SK-N-SH treated with all-trans-retinoic acid at 6 μM for 48 hours (cell line): ENCODE measurements at regions not wholly inside any gene's neighbourhood (a gene's known extent, or its start where the extent isn't known, plus 50 kb on each side); places are given as distances from the start of the nearest gene placed in this dataset.

ENCODE experiments used
- ARNTL ChIP-seq: fragments of 450-650 bp; formaldehyde crosslinking; IDR thresholded peaks from 2 replicates; pipeline ENCODE4 v1.5.0; 2020; ENCODE audit warnings: low read depth, mild to moderate bottlenecking, moderate library complexity, borderline replicate concordance
- BACH2 ChIP-seq: fragments of 250-450 bp; sonication (Bioruptor Pico); IDR thresholded peaks from 2 replicates; pipeline ENCODE4 v1.9.0; 2021; ENCODE audit warnings: mild to moderate bottlenecking, borderline replicate concordance
- CSDC2 ChIP-seq: fragments of 250-450 bp; sonication (Bioruptor Pico); IDR thresholded peaks from 2 replicates; pipeline ENCODE4 v1.5.0; 2020; ENCODE audit warnings: mild to moderate bottlenecking, moderate library complexity
- ISL1 ChIP-seq: fragments of 250-450 bp; sonication (Bioruptor Pico); IDR thresholded peaks from 2 replicates; pipeline ENCODE4 v2.1.2; 2022; ENCODE audit warnings: mild to moderate bottlenecking, moderate library complexity
- OSR1 ChIP-seq: fragments of 250-450 bp; sonication (Bioruptor Pico); IDR thresholded peaks from 2 replicates; pipeline ENCODE4 v1.8.0; 2022; ENCODE audit warnings: moderate library complexity, mild to moderate bottlenecking, inconsistent platforms
- TOX ChIP-seq: fragments of 250-450 bp; sonication (Bioruptor Pico); IDR thresholded peaks from 2 replicates; pipeline ENCODE4 v1.8.0; 2021; ENCODE audit warnings: mild to moderate bottlenecking, moderate library complexity, borderline replicate concordance
- ZFP3 ChIP-seq: fragments of 250-450 bp; sonication (Bioruptor Pico); IDR thresholded peaks from 2 replicates; pipeline ENCODE4 v1.5.0; 2020; ENCODE audit warnings: mild to moderate bottlenecking, moderate library complexity
- ZFP30 ChIP-seq: fragments of 450-650 bp; formaldehyde crosslinking; IDR thresholded peaks from 2 replicates; pipeline ENCODE4 v1.5.0; 2022; ENCODE audit warnings: mild to moderate bottlenecking, moderate library complexity
- ZNF70 ChIP-seq: fragments of 450-650 bp; formaldehyde crosslinking; IDR thresholded peaks from 2 replicates; pipeline ENCODE4 v1.5.0; 2020; ENCODE audit warnings: mild to moderate bottlenecking, moderate library complexity
- ZNF8 ChIP-seq: fragments of 450-650 bp; formaldehyde crosslinking; IDR thresholded peaks from 2 replicates; pipeline ENCODE4 v1.5.0; 2020; ENCODE audit warnings: mild to moderate bottlenecking, moderate library complexity
- TF ChIP-seq, protein P1 (sequence below): fragments of 250-450 bp; sonication (Bioruptor Pico); IDR thresholded peaks from 2 replicates; pipeline ENCODE4 v1.8.0; 2021; ENCODE audit warnings: low read depth, mild to moderate bottlenecking, moderate library complexity, borderline replicate concordance
- TF ChIP-seq, protein P2 (sequence below): fragments of 250-450 bp; sonication (Bioruptor Pico); IDR thresholded peaks from 2 replicates; pipeline ENCODE4 v1.8.0; 2020; ENCODE audit warnings: mild to moderate bottlenecking, moderate library complexity, borderline replicate concordance
- TF ChIP-seq, protein P3 (sequence below): fragments of 250-450 bp; sonication (Bioruptor Pico); IDR thresholded peaks from 2 replicates; pipeline ENCODE4 v1.5.1; 2021; ENCODE audit warnings: mild to moderate bottlenecking, moderate library complexity

DNA sequence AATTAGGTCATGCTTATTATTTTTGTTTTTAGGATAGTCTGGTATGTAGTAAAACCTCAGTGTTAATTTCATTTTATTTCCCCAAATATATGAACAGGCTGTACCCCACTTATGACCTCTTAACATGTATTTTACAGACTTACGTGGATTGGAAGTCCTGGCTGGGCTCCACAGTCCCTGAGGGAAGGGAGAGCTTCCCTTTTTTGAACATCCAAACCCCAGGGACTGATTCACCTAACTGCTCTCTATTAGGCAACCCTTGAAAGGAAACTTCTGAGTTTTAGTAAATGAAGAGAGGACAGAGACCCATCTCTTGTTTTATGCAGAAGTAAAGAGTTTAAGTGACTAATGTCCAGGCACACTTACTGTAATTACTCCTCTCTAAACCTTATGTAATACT is 233.1 kb upstream of the SPRY1 start:
- TF ChIP-seq, protein P1, sequence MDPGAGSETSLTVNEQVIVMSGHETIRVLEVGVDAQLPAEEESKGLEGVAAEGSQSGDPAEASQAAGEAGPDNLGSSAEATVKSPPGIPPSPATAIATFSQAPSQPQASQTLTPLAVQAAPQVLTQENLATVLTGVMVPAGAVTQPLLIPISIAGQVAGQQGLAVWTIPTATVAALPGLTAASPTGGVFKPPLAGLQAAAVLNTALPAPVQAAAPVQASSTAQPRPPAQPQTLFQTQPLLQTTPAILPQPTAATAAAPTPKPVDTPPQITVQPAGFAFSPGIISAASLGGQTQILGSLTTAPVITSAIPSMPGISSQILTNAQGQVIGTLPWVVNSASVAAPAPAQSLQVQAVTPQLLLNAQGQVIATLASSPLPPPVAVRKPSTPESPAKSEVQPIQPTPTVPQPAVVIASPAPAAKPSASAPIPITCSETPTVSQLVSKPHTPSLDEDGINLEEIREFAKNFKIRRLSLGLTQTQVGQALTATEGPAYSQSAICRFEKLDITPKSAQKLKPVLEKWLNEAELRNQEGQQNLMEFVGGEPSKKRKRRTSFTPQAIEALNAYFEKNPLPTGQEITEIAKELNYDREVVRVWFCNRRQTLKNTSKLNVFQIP (CRISPR knock-in tag) = no peak
- no peak for TF ChIP-seq ZFP3 (CRISPR knock-in tag)
- no peak for TF ChIP-seq ZFP30 (CRISPR knock-in tag)
- TF ChIP-seq, protein P2, sequence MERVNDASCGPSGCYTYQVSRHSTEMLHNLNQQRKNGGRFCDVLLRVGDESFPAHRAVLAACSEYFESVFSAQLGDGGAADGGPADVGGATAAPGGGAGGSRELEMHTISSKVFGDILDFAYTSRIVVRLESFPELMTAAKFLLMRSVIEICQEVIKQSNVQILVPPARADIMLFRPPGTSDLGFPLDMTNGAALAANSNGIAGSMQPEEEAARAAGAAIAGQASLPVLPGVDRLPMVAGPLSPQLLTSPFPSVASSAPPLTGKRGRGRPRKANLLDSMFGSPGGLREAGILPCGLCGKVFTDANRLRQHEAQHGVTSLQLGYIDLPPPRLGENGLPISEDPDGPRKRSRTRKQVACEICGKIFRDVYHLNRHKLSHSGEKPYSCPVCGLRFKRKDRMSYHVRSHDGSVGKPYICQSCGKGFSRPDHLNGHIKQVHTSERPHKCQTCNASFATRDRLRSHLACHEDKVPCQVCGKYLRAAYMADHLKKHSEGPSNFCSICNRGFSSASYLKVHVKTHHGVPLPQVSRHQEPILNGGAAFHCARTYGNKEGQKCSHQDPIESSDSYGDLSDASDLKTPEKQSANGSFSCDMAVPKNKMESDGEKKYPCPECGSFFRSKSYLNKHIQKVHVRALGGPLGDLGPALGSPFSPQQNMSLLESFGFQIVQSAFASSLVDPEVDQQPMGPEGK (CRISPR knock-in tag) = no peak
- TF ChIP-seq TOX (CRISPR knock-in tag) = no peak
- no peak for TF ChIP-seq OSR1 (CRISPR knock-in tag)
- TF ChIP-seq BACH2 = no peak
- TF ChIP-seq ISL1 (CRISPR knock-in tag) = no peak
- TF ChIP-seq, protein P3, sequence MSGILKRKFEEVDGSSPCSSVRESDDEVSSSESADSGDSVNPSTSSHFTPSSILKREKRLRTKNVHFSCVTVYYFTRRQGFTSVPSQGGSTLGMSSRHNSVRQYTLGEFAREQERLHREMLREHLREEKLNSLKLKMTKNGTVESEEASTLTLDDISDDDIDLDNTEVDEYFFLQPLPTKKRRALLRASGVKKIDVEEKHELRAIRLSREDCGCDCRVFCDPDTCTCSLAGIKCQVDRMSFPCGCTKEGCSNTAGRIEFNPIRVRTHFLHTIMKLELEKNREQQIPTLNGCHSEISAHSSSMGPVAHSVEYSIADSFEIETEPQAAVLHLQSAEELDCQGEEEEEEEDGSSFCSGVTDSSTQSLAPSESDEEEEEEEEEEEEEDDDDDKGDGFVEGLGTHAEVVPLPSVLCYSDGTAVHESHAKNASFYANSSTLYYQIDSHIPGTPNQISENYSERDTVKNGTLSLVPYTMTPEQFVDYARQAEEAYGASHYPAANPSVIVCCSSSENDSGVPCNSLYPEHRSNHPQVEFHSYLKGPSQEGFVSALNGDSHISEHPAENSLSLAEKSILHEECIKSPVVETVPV (CRISPR knock-in tag) = no peak
- TF ChIP-seq CSDC2 (CRISPR knock-in tag) = no peak
- no peak for TF ChIP-seq ZNF8
- no peak for TF ChIP-seq ARNTL (CRISPR knock-in tag)
- TF ChIP-seq ZNF70 (CRISPR knock-in tag) = no peak
